ENCODE measurements at regions not wholly inside any gene's neighbourhood (a gene's known extent, or its start where the extent isn't known, plus 50 kb on each side); places are given as distances from the start of the nearest gene placed in this dataset.
A peak's percentile ranks its signal among the peaks of the same experiment; 100 is the strongest.

- no peak for DNase-seq
Observed at GRCh38 chr3:24641628-24642027, 147.0 kb upstream of the THRB start.

GRCh38 chr3:24645047-24645446, 150.4 kb upstream of the THRB start:
- no peak for DNase-seq

- no peak for DNase-seq
Observed at GRCh38 chr3:24646790-24647189, 152.1 kb upstream of the THRB start.

- no peak for DNase-seq
Observed at GRCh38 chr3:24648063-24648462, 153.4 kb upstream of the THRB start.

GRCh38 chr3:24650839-24651238, 156.2 kb upstream of the THRB start:
- no peak for DNase-seq

GRCh38 chr3:24657870-24658510, 163.3 kb upstream of the THRB start:
- DNase-seq = no peak

GRCh38 chr3:24661175-24661584, 166.5 kb upstream of the THRB start:
- no peak for DNase-seq

GRCh38 chr3:24662449-24663345, 168.0 kb upstream of the THRB start:
- no peak for DNase-seq

- no peak for DNase-seq
Observed at GRCh38 chr3:24663406-24663805, 168.8 kb upstream of the THRB start.

- DNase-seq = no peak
Observed at GRCh38 chr3:24668039-24668438, 173.4 kb upstream of the THRB start.

- DNase-seq = no peak
Observed at GRCh38 chr3:24670871-24671270, 176.2 kb upstream of the THRB start.

- DNase-seq = no peak
Observed at GRCh38 chr3:24673596-24673995, 178.9 kb upstream of the THRB start.

- DNase-seq = no peak
Observed at GRCh38 chr3:24674261-24674660, 179.6 kb upstream of the THRB start.

- DNase-seq = no peak
Observed at GRCh38 chr3:24678021-24678420, 183.4 kb upstream of the THRB start.

- no peak for DNase-seq
Observed at GRCh38 chr3:24678421-24678865, 183.8 kb upstream of the THRB start.

GRCh38 chr3:24679429-24679828, 184.8 kb upstream of the THRB start:
- DNase-seq = no peak

- DNase-seq = peak; percentile 47
Observed at GRCh38 chr3:24680214-24680967, 185.7 kb upstream of the THRB start.

GRCh38 chr3:24682141-24682547, 187.5 kb upstream of the THRB start:
- no peak for DNase-seq

GRCh38 chr3:24683090-24683489, 188.4 kb upstream of the THRB start:
- no peak for DNase-seq

GRCh38 chr3:24683633-24684384, 189.2 kb upstream of the THRB start:
- DNase-seq = peak; percentile 62

GRCh38 chr3:24684506-24685023, 189.9 kb upstream of the THRB start:
- DNase-seq = no peak

- peak; percentile 16 for DNase-seq
Observed at GRCh38 chr3:24686808-24687207, 192.2 kb upstream of the THRB start.

Data from hindlimb muscle (tissue), 1 donor.